ENCODE measurements at regions not wholly inside any gene's neighbourhood (a gene's known extent, or its start where the extent isn't known, plus 50 kb on each side); places are given as distances from the start of the nearest gene placed in this dataset.
"Not testable (repeated sequence)": the region's sequence is repeated elsewhere in the genome, so short reads cannot be mapped to it uniquely, and the experiment has no call there.

GRCh38 chrX:39788521-39788920, 309.2 kb downstream of the BCOR start:
- Histone ChIP-seq H3K9ac (no peak overlapping the region), H3K4me2 (no peak overlapping the region), H3K27me3 (ENCODE audit: insufficient read depth, low read depth) (no peaks in the 10 kb centered on the region), H3K4me1 (ENCODE audit: low read depth, poor library complexity, severe bottlenecking) (no peaks in the 10 kb centered on the region), H3K27ac (no peak overlapping the region), H3K79me2 (ENCODE audit: insufficient read depth, low read depth) (no peaks in the 10 kb centered on the region), H4K20me1 (ENCODE audit: insufficient read depth) (no peaks in the 10 kb centered on the region), H2AFZ (ENCODE audit: low read depth) (no peak overlapping the region), H3K36me3 (ENCODE audit: insufficient read depth) (no peaks in the 10 kb centered on the region), H3K4me3 (IDR thresholded peaks at IDR 0.05; ENCODE audit: insufficient read depth, low read depth, low read length) (no peak overlapping the region)
- no peak for TF ChIP-seq CTCF (conservative IDR thresholded peaks at IDR 0.05; ENCODE audit: low read depth, low read length)

- no peak for TF ChIP-seq CTCF (conservative IDR thresholded peaks at IDR 0.05; ENCODE audit: low read depth, low read length)
- H3K36me3 ChIP-seq (ENCODE audit: insufficient read depth) = no peaks in the 10 kb centered on the region
Measured at GRCh38 chrX:39791691-39792090, 306.1 kb downstream of the BCOR start.

GRCh38 chrX:39795605-39796004, 302.2 kb downstream of the BCOR start:
- Histone ChIP-seq H3K36me3 (ENCODE audit: insufficient read depth) (no peaks in the 10 kb centered on the region), H3K4me1 (ENCODE audit: low read depth, poor library complexity, severe bottlenecking) (no peaks in the 10 kb centered on the region), H3K4me2 (no peak overlapping the region), H3K9ac (no peak overlapping the region), H4K20me1 (ENCODE audit: insufficient read depth) (no peaks in the 10 kb centered on the region), H3K4me3 (IDR thresholded peaks at IDR 0.05; ENCODE audit: insufficient read depth, low read depth, low read length) (no peak overlapping the region), H3K27ac (no peak overlapping the region), H3K27me3 (ENCODE audit: insufficient read depth, low read depth) (no peaks in the 10 kb centered on the region), H2AFZ (ENCODE audit: low read depth) (no peak overlapping the region), H3K79me2 (ENCODE audit: insufficient read depth, low read depth) (no peaks in the 10 kb centered on the region)
- no peak for TF ChIP-seq CTCF (conservative IDR thresholded peaks at IDR 0.05; ENCODE audit: low read depth, low read length)

More at GRCh38 chrX:39791691-39792090, 306.1 kb downstream of the BCOR start:
- Histone ChIP-seq H3K27ac (no peak overlapping the region), H3K4me1 (ENCODE audit: low read depth, poor library complexity, severe bottlenecking) (no peaks in the 10 kb centered on the region), H3K9ac (no peak overlapping the region), H4K20me1 (ENCODE audit: insufficient read depth) (no peaks in the 10 kb centered on the region), H3K79me2 (ENCODE audit: insufficient read depth, low read depth) (no peaks in the 10 kb centered on the region), H3K27me3 (ENCODE audit: insufficient read depth, low read depth) (no peaks in the 10 kb centered on the region), H2AFZ (ENCODE audit: low read depth) (no peak overlapping the region), H3K4me2 (no peak overlapping the region), H3K4me3 (IDR thresholded peaks at IDR 0.05; ENCODE audit: insufficient read depth, low read depth, low read length) (no peak overlapping the region)

GRCh38 chrX:39796856-39797255, 300.9 kb downstream of the BCOR start:
- Histone ChIP-seq H3K4me3 (IDR thresholded peaks at IDR 0.05; ENCODE audit: insufficient read depth, low read depth, low read length) (no peak overlapping the region), H3K4me2 (no peak overlapping the region), H3K9ac (no peak overlapping the region), H4K20me1 (ENCODE audit: insufficient read depth) (no peaks in the 10 kb centered on the region), H3K27ac (no peak overlapping the region), H3K79me2 (ENCODE audit: insufficient read depth, low read depth) (no peaks in the 10 kb centered on the region), H3K4me1 (ENCODE audit: low read depth, poor library complexity, severe bottlenecking) (no peaks in the 10 kb centered on the region), H2AFZ (ENCODE audit: low read depth) (no peak overlapping the region), H3K36me3 (ENCODE audit: insufficient read depth) (no peaks in the 10 kb centered on the region), H3K27me3 (ENCODE audit: insufficient read depth, low read depth) (no peaks in the 10 kb centered on the region)
- no peak for TF ChIP-seq CTCF (conservative IDR thresholded peaks at IDR 0.05; ENCODE audit: low read depth, low read length)

GRCh38 chrX:39798488-39798887, 299.3 kb downstream of the BCOR start:
- H3K9ac ChIP-seq; H3K27me3 ChIP-seq (ENCODE audit: insufficient read depth, low read depth); H3K36me3 ChIP-seq (ENCODE audit: insufficient read depth); H3K4me1 ChIP-seq (ENCODE audit: low read depth, poor library complexity, severe bottlenecking); H3K79me2 ChIP-seq (ENCODE audit: insufficient read depth, low read depth); H3K4me2 ChIP-seq; H3K27ac ChIP-seq; H3K4me3 ChIP-seq (IDR thresholded peaks at IDR 0.05; ENCODE audit: insufficient read depth, low read depth, low read length); H4K20me1 ChIP-seq (ENCODE audit: insufficient read depth); H2AFZ ChIP-seq (ENCODE audit: low read depth): not testable (repeated sequence)
